ENCODE measurements at regions not wholly inside any gene's neighbourhood (a gene's known extent, or its start where the extent isn't known, plus 50 kb on each side); places are given as distances from the start of the nearest gene placed in this dataset.
"Not testable (repeated sequence)": the region's sequence is repeated elsewhere in the genome, so short reads cannot be mapped to it uniquely, and the experiment has no call there.

DNA sequence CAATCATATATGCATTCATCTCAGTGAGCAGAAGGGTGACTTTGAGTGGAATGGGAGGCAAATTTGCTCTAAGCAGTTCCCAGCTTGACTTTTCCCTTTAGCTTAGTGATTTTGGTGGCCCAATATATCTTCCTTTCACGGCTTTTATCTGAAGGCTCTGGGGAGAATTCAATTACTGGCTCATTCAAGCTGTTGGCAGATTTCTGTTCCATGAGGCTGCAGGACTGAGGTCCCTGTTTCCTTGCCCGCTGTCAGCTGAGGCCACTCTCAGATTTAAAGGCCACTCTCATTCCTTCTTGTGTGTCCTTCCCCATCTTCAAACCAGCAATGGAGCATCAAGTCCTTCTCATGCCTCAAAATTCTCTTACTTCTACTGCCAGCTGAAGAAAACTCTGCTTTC lies 170.4 kb upstream of the ATP10A start:
- no peak overlapping the region for H3K4me3 ChIP-seq (ENCODE audit: low read depth, low read length)

DNA sequence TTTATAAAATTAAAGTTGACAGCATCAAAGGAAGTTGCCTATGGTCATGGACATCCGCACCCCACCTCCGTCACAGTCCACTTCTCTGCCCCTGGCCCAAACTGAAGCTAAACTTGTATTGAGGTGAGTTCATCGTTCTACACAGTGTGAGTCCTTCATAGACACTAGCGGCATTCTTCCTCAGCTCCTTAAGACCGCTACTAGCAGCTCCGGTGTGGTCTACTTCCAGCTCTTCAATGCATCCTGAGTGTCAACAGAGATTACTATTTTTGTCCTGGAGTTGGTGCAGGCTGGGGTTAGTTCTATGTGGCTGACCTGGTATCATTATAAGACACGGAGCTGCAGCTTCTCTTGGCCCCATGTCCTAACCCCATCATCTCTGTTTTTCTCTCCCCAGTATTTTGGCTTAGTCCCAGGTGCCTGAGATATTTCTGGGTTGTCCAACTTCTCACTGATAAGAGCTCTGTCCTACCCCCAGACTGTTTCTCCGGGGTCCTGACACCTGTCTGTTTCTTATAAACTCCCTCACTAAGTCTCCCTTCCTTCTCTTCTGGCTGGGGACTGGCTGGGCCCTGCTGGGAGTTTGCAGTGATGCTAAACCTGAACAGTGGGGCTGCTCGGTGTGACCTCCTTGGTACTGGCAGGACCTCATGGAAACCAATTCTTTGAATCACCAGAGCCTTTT lies 169.2 kb upstream of the ATP10A start:
- no peak overlapping the region for H3K4me3 ChIP-seq (ENCODE audit: low read depth, low read length)

DNA sequence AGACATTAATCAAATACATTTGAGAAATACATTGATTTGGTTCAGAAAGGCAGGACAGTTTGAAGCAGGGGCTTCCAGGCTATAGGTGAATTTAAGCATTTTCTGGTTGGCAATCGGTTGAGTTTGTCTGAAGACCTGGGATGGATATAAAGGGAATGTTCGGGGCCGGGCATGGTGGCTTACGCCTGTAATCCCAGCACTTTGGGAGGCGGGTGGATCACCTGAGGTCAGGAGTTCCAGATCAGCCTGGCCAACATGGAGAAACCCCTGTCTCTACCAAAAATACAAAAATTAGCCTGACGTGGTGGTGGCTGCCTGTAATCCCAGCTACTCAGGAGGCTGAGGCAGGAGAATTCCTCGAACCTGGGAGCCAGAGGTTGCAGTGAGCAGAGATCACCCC lies 166.5 kb upstream of the ATP10A start:
- not testable (repeated sequence) for H3K4me3 ChIP-seq (ENCODE audit: low read depth, low read length)

DNA sequence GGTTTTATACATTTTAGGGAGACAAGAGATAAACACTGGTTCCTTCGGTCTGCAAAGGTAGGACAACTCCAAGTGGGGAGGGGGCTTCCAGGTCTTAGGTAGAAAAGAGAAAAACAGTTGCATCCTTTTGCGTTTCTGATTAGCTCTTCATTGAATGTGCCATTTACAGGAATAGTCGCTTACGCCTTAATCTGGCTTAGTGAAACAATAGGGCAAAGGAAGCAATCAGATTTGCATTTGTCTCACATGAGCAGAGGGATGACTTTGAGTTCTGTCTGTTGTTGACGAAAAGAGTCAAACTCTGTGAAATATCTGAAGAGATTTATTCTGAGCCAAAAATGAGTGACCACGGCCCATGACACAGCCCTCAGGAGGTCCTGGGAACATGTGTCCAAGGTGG lies 166.0 kb upstream of the ATP10A start:
- H3K4me3 ChIP-seq (ENCODE audit: low read depth, low read length) = no peak overlapping the region

DNA sequence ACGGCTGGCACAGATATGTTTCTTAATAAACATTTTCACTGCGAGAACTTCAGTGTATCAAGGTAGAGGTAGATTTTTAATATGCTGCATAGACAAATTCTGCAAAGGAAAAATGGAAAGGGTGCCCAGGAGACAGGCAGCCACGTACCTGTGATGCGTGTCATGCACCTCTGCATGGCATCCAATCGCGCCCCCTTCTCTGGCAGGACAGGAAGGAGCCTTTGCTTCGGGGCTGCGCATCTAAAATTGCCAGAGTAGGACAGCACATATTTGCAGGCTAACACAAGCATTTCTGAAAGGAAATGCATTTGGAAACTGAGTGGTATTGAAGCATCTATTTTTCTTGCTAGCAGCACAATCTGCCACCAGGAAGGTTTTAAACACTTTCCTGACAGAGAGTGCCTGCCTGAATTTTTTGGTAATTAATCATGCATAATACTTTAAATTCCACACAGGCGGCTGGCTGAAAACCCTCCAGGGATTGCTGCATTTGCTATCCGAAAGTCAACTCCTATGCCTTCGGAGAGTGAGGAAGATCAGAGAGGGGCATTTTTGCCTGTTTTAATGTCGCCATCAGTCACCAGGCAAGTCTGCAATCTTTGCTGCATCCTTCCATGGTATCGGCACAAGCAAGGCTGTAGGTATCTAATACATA lies 165.1 kb upstream of the ATP10A start:
- H3K4me3 ChIP-seq (ENCODE audit: low read depth, low read length) = no peak overlapping the region

DNA sequence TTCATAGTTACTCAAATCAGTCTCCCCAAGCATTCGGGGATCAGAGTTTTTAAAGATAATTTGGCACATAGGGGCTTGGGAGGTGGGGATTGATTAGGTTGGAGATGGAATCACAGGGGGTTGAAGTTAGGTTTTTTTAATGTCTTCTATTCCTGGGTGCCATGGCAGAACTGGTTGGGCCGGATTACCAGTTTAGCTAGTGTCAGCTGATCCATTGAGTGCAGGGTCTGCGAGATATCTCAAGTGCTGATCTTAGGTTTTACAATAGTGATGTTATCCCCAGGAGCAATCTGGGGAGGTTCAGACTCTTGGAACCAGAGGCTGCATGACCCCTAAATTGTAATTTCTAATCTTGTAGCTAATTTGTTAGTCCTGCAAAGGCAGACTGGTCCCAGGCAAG lies 163.5 kb upstream of the ATP10A start:
- not testable (repeated sequence) for H3K4me3 ChIP-seq (ENCODE audit: low read depth, low read length)

DNA sequence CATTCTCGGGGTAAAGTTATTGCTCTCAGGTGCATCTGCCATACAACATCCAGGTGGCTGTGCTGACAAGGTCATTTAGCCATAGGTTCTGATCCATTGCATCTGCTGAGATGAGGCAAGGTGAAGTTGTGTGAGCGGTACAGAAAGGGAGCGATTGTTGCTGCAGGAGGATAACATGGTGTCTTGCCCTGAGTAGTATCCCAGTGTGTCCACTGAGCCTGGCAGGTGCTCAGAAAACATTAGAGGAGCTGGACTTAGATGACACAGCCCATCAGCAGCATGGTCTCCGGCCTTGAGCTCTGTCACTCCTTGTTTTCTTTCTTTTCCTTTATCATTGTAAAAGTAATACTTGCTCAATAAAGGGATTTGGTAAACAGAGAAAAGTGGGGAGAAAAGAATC lies 161.1 kb upstream of the ATP10A start:
- no peak overlapping the region for H3K4me3 ChIP-seq (ENCODE audit: low read depth, low read length)

DNA sequence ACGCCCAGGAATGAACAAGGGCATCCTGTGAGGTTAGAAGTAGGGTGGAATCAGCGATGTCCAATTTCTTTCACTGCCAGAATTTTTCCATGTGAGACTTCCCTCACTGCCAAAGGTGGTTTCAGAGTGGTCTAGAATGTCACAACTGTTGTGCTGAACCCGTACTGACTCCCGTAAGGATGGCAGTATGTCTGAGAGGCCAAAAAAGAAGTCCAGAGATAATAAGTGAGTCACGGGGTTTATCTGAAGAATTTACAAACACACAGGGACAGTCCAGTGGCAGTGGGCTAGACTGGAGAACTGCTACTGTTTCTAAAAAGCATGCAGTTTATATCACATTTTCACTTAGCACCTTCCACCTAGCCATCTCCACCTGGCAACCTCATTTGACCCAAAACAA lies 160.6 kb upstream of the ATP10A start:
- no peak overlapping the region for H3K4me3 ChIP-seq (ENCODE audit: low read depth, low read length)

DNA sequence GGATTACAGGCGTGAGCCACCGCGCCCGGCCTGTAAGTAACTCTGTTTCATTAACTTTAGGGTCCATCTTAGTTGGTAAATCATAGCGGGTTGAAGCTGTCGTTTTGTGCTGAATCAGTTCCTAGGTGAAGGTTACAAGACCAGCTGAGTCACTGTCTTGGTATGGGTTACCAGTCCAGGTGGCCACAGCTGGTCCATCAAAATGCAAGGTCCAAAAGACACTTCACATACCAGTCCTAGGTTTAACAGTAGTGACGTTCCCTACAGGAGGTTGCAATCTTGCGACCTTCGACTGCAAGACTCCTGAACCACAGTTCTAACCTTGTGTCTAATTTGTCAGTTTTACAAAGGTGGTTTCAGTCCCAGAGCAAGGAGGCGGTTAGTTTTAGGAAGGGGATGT lies 160.1 kb upstream of the ATP10A start:
- no peak overlapping the region for H3K4me3 ChIP-seq (ENCODE audit: low read depth, low read length)

DNA sequence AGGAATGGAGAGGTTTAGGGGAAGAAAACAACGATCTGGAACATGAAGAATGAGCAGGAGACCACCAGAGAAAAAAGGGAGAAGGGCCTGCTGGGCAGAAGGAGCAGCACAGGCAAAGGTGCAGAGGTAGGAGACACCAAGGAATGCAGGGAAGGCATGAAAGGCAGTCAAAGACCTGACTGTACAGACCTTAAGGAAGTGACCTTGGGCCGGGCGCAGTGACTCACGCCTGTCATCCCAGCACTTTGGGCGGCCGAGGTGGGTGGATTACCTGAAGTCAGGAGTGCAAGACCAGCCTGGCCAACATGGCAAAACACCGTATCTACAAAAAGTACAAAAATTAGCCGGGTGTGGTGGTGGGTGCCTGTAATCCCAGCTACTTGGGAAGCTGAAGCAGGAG lies 157.7 kb upstream of the ATP10A start:
- H3K4me3 ChIP-seq (ENCODE audit: low read depth, low read length) = no peak overlapping the region

DNA sequence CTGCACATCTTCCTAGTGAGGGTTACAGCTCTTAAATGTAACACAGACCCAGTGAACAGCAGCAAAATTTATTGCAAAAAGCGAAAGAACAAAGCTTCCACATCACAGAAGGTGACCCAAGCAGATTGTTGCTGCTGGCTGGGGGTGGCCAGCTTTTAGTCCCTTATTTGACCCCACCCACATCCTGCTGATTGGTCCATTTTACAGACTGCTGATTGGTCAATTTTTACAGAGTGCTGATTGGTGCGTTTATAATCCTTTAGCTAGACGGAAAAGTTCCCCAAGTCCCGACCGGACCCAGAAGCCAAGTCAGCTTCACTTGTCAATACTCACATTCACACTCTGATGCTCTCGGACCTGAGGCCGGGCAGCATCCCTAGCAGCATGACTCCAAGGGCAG lies 154.5 kb upstream of the ATP10A start:
- H3K4me3 ChIP-seq (ENCODE audit: low read depth, low read length) = no peak overlapping the region

DNA sequence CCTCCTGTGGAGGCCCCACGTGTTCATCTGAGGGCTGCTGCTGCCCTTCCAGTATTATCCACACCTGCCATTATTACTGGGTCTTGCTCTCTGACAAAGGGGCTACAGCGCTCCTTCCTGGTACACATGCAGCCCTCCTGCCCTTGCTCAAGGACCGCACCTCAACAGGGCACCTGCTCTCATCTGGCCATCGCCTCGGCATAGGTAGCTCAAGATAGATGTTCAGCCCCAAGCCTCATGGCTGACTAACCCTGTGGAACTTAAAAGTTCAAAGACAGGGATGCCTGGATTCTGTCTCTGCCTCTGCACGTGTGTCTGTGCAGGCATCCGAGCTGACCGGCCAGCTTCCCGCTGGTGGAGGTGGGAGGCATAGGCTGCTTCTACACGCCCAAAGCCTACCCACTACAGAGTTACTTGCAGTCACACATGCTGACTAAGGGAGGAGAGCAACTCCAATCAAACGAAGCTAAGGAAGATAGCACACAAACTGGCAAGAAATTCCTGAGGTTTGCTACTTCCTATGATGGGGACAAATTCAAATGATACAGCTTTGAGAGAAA lies 152.5 kb upstream of the ATP10A start:
- H3K4me3 ChIP-seq (ENCODE audit: low read depth, low read length) = no peak overlapping the region

DNA sequence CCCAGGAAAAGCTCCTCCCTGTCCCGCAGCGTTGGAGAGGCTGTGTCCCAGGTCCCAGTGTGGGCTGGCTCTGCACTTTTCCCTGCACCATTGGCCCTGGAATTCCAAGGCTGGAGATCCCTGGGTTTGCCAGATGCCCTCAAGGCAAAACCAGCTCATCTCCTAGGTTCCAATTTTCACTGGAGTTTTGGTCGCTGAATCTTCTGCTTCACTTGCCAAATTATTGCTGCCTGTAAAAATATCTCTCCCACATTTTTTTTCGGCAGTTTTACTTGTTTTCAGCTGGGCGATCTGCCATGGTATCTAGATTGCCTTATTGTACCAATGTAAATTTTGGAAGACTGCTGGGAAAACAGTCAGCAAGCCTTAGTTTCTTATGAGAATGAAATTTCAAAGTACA lies 150.9 kb upstream of the ATP10A start:
- H3K4me3 ChIP-seq (ENCODE audit: low read depth, low read length) = no peak overlapping the region

DNA sequence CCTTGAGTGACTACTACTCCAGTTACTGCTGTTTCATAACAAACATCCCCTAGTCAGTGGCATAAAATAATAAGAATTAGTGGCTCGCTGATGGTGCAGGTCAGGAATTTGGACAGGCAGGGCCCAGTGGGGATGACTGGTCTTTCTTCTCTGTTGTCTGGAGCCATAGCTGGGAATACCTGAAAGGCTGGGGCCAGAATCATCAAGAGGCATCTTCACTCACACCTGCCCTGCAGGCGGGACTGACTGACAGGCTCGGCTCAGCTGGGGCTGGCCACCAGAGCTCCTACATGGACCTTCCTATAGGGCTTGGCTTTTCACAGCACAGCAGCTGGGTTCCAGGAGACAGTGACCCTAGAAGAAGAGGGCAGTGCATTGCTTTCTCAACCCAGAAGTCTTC lies 148.8 kb upstream of the ATP10A start:
- H3K4me3 ChIP-seq (ENCODE audit: low read depth, low read length) = no peak overlapping the region

DNA sequence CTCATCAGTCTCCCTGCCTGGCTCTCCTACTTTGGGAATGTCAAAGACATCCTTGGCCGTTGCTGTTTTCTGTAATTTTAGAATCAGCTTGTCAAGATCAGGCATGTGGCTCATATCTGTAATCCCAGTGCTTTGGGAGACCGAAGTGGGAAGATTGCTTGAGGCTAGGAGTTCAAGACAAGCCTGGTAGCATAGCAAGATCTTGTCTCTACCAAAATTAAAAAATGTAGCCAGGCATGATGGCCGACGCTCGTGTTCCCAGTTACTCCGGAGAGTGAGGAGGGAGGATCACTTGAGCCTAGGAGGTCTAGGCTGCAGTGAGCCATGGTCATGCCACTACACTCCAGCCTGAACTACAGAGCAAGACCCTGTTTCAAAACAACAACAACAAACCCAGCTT lies 144.0 kb upstream of the ATP10A start:
- H3K4me3 ChIP-seq (ENCODE audit: low read depth, low read length) = no peak overlapping the region

DNA sequence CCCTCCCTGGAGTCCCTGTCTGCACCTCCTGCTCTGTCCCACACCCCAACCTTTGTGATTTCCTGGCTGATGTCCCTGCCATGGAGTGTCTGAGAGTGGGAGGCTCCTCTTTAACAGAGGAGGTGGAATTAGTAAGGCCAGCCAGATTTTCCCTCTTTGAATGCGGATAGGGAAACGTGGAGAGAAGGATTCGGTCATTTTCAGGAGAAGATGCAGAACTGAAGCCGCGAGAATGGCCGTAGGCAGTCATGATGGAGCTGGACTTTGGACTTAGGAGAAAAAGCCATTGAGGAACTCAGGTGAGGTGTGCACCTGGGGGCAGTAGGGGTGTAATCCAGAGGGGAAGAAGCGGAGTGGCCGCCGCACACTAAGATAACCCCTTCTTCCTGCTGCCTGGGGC lies 138.1 kb upstream of the ATP10A start:
- no peak overlapping the region for H3K4me3 ChIP-seq (ENCODE audit: low read depth, low read length)

DNA sequence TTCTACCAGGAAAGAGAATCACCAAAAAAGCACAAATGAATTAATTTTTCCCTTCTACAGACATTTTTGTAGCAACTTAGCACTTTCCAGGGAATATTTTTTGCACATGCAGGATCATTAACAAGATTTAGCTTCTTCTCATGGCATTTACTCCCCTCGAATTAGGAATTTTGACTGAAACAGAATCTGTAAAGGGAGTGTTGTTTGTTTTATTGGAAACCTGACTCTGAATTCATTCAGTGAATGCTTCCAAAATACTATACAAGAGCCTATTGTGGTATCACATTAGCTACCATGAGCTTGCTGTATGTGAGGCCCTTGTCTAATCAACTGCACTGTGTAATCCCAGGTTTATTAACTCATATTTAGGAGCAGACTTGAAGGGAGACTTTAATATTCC lies 130.4 kb upstream of the ATP10A start:
- H3K4me3 ChIP-seq (ENCODE audit: low read depth, low read length) = no peak overlapping the region

DNA sequence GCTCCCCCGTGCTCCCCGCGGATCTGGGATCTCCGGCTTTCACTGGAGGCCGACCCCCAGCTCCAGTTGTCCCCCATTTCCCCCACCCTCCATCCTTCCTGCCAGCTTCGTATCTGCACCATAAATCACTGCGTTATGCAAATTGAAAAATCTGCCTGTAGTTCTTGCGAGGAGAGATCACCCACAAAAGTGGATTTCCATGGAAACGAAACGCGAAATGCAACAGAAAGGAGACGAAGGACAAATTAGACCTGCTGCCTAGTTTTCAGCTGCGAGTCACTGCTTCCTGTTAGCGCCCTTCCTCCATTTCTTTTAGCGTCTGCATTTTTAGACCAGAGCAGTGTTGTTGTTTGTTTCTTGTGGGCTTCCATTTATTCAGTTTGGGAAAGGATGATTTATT lies 127.1 kb upstream of the ATP10A start:
- H3K4me3 ChIP-seq (ENCODE audit: low read depth, low read length) = no peak overlapping the region

DNA sequence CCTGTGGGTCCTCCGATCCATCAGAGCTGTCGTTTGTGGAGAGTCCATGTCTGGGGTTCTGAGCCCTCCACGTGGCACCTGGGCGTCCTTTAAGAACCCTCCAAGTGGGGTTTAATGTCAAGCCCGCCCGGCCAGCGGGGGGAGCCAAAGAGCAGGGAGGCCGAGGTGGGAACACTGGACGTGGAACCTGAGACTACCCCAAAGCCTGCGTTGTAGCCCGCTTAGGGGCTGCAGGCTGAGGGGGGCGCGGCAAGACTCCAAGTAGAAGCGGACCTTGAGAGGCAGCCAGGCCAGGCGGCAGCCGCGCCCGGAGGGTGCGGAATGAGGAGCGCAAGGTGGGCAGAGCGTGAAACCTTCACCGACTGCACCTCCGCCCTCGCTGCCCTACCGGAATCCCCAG lies 126.2 kb upstream of the ATP10A start:
- H3K4me3 ChIP-seq (ENCODE audit: low read depth, low read length) = no peak overlapping the region

DNA sequence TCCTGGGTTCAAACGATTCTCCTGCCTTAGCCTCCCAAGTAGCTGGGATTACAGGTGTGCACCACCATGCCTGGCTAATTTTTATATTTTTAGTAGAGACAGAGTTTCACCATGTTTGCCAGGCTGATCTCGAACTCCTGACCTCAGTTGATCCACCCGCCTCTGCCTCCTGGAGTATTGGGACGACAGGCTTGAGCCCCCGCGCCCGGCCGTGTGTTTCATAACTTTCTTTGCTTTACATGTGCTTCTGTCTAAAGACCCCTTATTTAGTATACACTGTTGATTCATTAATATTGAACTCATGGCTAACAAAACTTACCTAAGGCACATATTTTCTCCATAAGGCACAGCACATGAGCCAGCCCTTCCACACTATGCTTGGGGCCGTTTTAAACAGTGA lies 125.6 kb upstream of the ATP10A start:
- H3K4me3 ChIP-seq (ENCODE audit: low read depth, low read length) = not testable (repeated sequence)

DNA sequence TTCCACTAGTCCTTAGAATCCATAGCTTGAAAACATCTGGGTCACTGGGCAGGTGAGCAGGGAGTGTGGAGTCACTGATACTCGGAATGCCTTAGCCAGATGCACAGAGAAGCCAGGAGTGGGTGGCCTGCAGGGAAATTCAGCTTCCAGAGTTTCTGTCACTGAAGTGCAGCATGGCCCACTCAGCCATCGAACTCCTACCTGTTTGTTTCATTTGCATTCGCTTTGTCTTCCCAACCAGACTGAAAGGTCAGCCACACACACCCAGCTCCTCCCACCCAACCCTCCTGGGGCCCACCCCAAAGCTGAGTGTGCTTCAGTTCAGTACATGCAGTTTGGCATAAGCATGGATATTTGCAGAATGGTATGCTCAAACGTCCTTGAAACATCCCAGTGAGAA lies 124.5 kb upstream of the ATP10A start:
- no peak overlapping the region for H3K4me3 ChIP-seq (ENCODE audit: low read depth, low read length)

DNA sequence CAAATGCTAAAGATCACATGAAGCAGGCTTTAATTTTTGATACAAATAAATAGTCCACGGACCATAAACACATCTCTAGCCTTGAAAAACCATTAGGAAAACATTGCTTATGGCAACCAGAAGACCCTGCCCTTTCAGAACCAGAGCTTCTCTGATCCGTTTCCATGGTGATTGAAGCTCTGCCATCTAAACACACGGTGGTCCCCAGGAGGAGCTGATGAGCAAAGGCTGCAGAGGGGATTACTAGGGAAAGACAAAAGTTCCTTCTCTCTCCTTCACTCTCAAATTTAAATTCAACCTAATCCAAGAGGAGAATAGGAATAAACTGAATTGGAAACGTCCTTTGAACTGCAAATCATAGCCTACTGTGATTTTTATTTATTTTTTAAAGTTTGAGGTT lies 122.0 kb upstream of the ATP10A start:
- H3K4me3 ChIP-seq (ENCODE audit: low read depth, low read length) = no peak overlapping the region

DNA sequence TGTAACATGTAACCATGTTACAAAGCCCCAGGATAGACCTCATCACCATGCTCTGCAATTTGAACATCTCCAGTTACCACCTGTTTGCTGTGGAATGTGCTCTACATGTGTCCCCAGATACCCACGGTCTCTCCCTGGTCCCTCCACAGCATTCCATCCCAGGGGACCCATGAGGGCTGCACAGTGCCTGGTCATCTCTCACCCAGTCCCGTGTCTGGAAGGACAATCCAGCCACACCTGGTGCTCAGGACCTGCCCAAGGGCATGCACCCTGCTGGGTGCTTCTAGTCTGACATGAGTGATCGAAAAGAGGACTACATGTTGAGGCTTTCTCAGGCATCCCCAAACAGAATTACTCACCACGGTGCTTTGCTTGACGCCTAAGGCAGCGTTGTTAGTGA lies 119.6 kb upstream of the ATP10A start:
- H3K4me3 ChIP-seq (ENCODE audit: low read depth, low read length) = no peak overlapping the region
